ENCODE measurements at regions not wholly inside any gene's neighbourhood (a gene's known extent, or its start where the extent isn't known, plus 50 kb on each side); places are given as distances from the start of the nearest gene placed in this dataset.

GRCh38 chr16:50884066-50884860, 142.4 kb downstream of the CYLD start:
- no peak for ATAC-seq

GRCh38 chr16:50881956-50882355, 140.1 kb downstream of the CYLD start:
- no peaks in the 10 kb centered on the region for H3K36me3 ChIP-seq
- H3K4me1 ChIP-seq, result no peaks in the 10 kb centered on the region
- intact Hi-C loops (cut with DNase I), result no loop called here
- no peak for TF ChIP-seq CTCF (IDR thresholded peaks at IDR 0.05)
- no peaks in the 10 kb centered on the region for H3K9me3 ChIP-seq
- no peak overlapping the region for H3K4me3 ChIP-seq
- DNase-seq (no peak), ATAC-seq (no peak)
- peaks cover 0 to 34% of the 10 kb centered on the region in 2 donors for H3K27me3 ChIP-seq
- H3K27ac ChIP-seq, result no peak overlapping the region

More at GRCh38 chr16:50884066-50884860, 142.4 kb downstream of the CYLD start:
- H3K4me3 ChIP-seq, result no peak overlapping the region
- no peak overlapping the region for H3K27ac ChIP-seq
- H3K36me3 ChIP-seq, result no peaks in the 10 kb centered on the region
- H3K27me3 ChIP-seq, result peaks cover 0 to 19% of the 10 kb centered on the region in 2 donors
- TF ChIP-seq CTCF (IDR thresholded peaks at IDR 0.05), result peak in 1 of 2 donors; percentile 9
- intact Hi-C loops (cut with DNase I), result no loop called here
- no peak for DNase-seq
- no peaks in the 10 kb centered on the region for H3K9me3 ChIP-seq
- no peaks in the 10 kb centered on the region for H3K4me1 ChIP-seq

GRCh38 chr16:50881331-50881830, 139.5 kb downstream of the CYLD start:
- Histone ChIP-seq H3K36me3 (no peaks in the 10 kb centered on the region), H3K4me1 (no peaks in the 10 kb centered on the region), H3K4me3 (no peak overlapping the region), H3K9me3 (no peaks in the 10 kb centered on the region), H3K27ac (no peak overlapping the region), H3K27me3 (peaks cover 0 to 35% of the 10 kb centered on the region in 2 donors)
- intact Hi-C loops (cut with DNase I), result no loop called here
- ATAC-seq, result no peak
- DNase-seq, result peak in 1 of 4 donors; percentile 43
- no peak for TF ChIP-seq CTCF (IDR thresholded peaks at IDR 0.05)

GRCh38 chr16:50880926-50881325, 139.0 kb downstream of the CYLD start:
- Histone ChIP-seq H3K9me3 (no peaks in the 10 kb centered on the region), H3K36me3 (no peaks in the 10 kb centered on the region), H3K4me3 (no peak overlapping the region), H3K4me1 (no peaks in the 10 kb centered on the region), H3K27ac (no peak overlapping the region), H3K27me3 (peaks cover 0 to 39% of the 10 kb centered on the region in 2 donors)
- intact Hi-C loops (cut with DNase I), result no loop called here
- ATAC-seq (no peak), DNase-seq (no peak)
- TF ChIP-seq CTCF (IDR thresholded peaks at IDR 0.05), result no peak

- no peaks in the 10 kb centered on the region for H3K4me1 ChIP-seq
- peak in 1 of 4 donors; percentile 64 for DNase-seq
- no peak for TF ChIP-seq CTCF (IDR thresholded peaks at IDR 0.05)
- H3K9me3 ChIP-seq, result no peaks in the 10 kb centered on the region
- no peak overlapping the region for H3K4me3 ChIP-seq
- H3K36me3 ChIP-seq, result no peaks in the 10 kb centered on the region
- H3K27me3 ChIP-seq, result peaks cover 0 to 45% of the 10 kb centered on the region in 2 donors
- H3K27ac ChIP-seq, result no peak overlapping the region
- intact Hi-C loops (cut with DNase I), result no loop called here
- no peak for ATAC-seq
These were observed 138.2 kb downstream of the CYLD start for GRCh38 chr16:50879873-50880695.
